ENCODE measurements at regions not wholly inside any gene's neighbourhood (a gene's known extent, or its start where the extent isn't known, plus 50 kb on each side); places are given as distances from the start of the nearest gene placed in this dataset.
"Not testable (repeated sequence)": the region's sequence is repeated elsewhere in the genome, so short reads cannot be mapped to it uniquely, and the experiment has no call there.

DNA sequence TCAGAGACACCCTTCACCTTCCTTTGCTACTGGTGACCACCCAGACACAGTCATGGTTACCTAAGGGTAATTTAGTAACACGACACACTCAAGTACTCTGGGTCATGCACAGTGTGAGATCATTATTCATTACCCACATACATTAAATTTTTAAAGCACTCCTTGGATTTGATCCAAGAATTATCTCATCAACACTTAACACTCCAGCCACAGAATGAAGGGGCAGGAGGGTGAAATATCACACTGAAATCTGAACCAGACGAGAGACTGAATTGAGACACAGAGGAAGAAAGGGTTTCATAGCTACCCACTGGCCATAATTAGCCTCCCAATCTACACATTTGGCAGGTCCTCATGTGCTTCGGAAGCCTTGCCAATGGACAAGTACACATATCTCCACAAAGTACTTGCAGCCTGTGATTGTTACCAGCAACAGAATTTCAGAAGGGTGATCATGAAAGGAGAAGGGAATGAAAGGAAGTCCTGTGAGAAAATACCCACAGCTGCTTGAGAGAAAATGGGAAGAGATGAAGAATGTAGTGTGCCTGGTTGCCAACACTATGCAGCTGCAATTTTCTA is 189.3 kb downstream of the POLR1F start:
- Mint-ChIP-seq H3K4me1 (no peaks in the 10 kb centered on the region), H3K36me3 (no peaks in the 10 kb centered on the region), H3K4me3 (no peak overlapping the region), H3K27me3 (no peaks in the 10 kb centered on the region), H3K9me3 (ENCODE audit: low read depth) (peaks cover 3% of the 10 kb centered on the region), H3K27ac (no peak overlapping the region)
- CTCF ChIA-PET, result no interaction called here
- DNase-seq (no peak), ATAC-seq (no peak)

DNA sequence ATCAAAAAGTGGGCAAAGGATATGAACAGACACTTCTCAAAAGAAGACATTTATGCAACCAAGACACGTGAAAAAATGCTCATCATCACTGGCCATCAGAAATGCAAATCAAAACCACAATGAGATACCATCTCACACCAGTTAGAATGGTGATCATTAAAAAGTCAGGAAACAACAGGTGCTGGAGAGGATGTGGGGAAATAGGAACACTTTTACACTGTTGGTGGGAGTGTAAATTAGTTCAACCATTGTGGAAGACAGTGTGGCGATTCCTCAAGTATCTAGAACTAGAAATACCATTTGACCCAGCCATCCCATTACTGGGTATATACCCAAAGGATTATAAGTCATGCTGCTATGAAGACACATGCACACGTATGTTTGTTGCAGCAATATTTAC is 191.3 kb downstream of the POLR1F start:
- CTCF ChIA-PET, result not testable (repeated sequence)

DNA sequence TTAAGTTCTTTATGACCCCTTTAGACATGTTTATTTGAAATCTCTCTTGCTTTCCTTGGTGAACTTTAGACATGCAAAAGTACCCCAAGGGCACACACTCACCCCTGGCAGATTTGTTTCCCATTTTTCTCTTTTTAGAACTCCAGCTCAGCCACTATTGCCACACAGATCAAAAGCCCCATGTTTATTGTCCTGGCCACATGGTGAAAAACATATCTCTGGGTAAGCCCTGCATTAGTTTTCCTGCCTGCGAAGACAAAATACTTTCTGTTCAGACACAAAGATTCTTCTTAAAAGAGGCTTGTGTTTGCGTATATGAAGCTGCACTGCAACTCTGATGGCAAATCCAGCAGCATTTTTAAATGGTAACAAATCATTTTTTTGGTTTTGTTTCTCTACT is 200.0 kb downstream of the POLR1F start:
- DNase-seq (no peak), ATAC-seq (no peak)
- Mint-ChIP-seq H3K36me3 (no peaks in the 10 kb centered on the region), H3K4me3 (no peak overlapping the region), H3K9me3 (ENCODE audit: low read depth) (peaks cover 4% of the 10 kb centered on the region), H3K4me1 (no peaks in the 10 kb centered on the region), H3K27ac (no peak overlapping the region), H3K27me3 (no peaks in the 10 kb centered on the region)
- CTCF ChIA-PET, result no interaction called here

More for the DNA sequence above, 191.3 kb downstream of the POLR1F start:
- ATAC-seq; H3K9me3 Mint-ChIP-seq (ENCODE audit: low read depth); H3K36me3 Mint-ChIP-seq; H3K27ac Mint-ChIP-seq; H3K27me3 Mint-ChIP-seq; H3K4me1 Mint-ChIP-seq; H3K4me3 Mint-ChIP-seq; DNase-seq: not testable (repeated sequence)

DNA sequence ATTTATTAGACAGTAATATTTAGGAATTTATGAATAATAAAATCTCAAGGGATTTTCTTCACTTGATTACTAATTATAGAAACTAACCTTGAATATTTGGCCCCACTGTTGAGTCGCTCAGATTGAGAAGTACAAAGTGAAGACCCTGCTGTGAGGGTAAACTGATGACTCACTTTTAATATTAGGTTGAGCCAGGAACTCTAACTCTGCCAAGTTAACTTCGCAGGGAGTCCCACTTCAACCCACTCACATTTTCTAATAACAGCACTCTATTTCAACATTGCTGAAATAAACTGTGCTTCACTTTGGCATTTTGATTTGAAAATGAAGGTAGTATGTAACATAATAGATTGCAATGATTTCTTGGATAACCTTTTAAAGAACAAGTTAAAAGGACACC is 200.7 kb downstream of the POLR1F start:
- H3K27me3 Mint-ChIP-seq, result no peaks in the 10 kb centered on the region
- H3K36me3 Mint-ChIP-seq, result no peaks in the 10 kb centered on the region
- DNase-seq (no peak), ATAC-seq (no peak)
- no peak overlapping the region for H3K4me3 Mint-ChIP-seq
- no peak overlapping the region for H3K27ac Mint-ChIP-seq
- CTCF ChIA-PET, result no interaction called here
- H3K4me1 Mint-ChIP-seq, result no peaks in the 10 kb centered on the region
- H3K9me3 Mint-ChIP-seq (ENCODE audit: low read depth), result peaks cover 4% of the 10 kb centered on the region

DNA sequence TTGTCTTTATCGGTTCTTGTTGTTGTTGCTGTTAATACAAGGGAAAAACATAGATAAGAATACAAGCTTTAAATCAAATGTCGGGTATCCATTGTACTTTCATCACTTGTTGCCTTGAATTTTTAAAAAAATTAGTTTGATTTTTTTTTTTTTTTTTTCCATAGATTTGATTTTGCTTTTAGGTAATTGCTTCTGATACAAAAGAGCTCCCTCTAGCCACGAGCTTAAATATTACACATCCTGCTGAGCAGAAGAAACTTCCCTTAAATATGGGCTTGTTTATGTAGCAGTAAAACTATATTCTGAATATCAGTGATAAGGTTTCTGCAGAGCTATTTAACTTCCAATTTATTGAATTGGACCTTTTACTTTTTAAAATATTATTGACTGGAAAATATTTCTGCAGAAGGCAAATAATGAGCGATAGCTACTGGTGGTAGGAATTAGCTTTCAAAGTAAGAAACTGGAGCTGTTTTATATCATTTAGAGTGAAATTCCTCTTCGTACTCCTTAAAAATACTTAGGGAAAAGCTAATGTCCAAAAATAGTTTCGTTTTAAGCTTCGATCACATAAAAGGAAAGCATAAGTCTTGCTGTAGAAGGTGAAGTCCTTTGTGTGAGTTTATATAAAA is 216.9 kb downstream of the POLR1F start:
- Mint-ChIP-seq H3K9me3 (ENCODE audit: low read depth) (peaks cover 2% of the 10 kb centered on the region), H3K27me3 (no peaks in the 10 kb centered on the region), H3K4me1 (no peaks in the 10 kb centered on the region), H3K4me3 (no peak overlapping the region), H3K36me3 (no peaks in the 10 kb centered on the region), H3K27ac (no peak overlapping the region)
- no peak for ATAC-seq
- DNase-seq, result no peak
- CTCF ChIA-PET, result interaction anchor here (0.6 to 0.7 kb wide), 4 partner anchors 36 to 212 kb away, joined by 3 read pairs; no protein-coding TSS in a partner anchor

DNA sequence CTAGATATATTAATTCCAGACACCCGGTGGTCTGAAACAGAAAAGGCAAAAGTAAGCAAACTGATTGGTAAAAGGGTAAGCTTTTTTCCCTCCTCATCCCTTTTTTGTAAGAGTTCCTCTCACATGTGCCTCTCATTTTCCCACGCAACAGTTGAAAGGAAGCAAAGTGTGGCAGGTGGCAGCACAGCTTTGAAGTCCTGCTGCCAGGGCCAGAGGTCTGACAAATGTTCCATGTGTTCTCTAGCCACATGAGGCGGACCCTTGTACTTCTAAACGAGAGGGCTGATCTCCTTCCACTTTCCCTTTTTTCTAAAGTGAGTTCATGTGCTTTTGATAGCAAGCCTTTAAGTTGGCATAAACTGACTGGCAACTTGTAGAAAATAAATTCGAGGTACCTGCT is 217.5 kb downstream of the POLR1F start:
- CTCF ChIA-PET, result no interaction called here
- Mint-ChIP-seq H3K9me3 (ENCODE audit: low read depth) (peaks cover 2% of the 10 kb centered on the region), H3K27me3 (no peaks in the 10 kb centered on the region), H3K27ac (no peak overlapping the region), H3K4me1 (no peaks in the 10 kb centered on the region), H3K4me3 (no peak overlapping the region), H3K36me3 (no peaks in the 10 kb centered on the region)
- ATAC-seq, result no peak
- DNase-seq, result no peak

DNA sequence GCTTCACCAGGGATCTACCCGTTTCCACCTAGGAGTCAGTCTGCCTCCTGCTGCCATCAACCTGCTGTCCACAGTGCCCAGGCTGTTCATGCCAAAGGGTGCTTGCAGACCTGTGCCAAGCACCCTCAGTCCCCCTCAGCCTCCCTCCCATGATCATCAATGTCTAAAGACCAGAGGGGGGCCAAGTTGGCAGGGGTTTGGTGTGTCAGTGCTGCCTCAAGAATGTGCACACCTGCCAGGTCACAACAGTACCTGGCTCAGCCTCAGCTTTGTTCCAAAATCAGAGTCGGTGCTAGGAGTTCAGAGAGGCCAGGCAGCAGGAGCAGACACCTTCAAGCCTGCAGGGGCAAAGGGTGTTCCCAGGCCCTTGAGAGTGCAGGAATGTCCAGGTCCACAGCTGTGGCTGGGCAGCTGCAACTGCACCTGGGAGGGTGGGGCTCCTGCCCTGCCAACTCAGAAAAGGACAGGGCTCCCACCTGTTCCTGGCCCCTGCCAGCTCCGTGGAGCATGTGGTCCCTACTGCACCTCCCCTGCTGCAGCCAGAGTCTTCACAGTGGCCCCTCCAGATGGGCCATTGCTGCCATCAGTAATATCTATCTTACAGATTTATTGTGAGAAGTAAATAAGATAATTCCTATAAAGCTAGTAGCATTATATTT is 219.5 kb downstream of the POLR1F start:
- CTCF ChIA-PET, result no interaction called here
- Mint-ChIP-seq H3K4me1 (no peaks in the 10 kb centered on the region), H3K4me3 (no peak overlapping the region), H3K9me3 (ENCODE audit: low read depth) (peaks cover 2% of the 10 kb centered on the region), H3K27ac (no peak overlapping the region), H3K36me3 (no peaks in the 10 kb centered on the region), H3K27me3 (no peaks in the 10 kb centered on the region)
- DNase-seq (no peak), ATAC-seq (no peak)

DNA sequence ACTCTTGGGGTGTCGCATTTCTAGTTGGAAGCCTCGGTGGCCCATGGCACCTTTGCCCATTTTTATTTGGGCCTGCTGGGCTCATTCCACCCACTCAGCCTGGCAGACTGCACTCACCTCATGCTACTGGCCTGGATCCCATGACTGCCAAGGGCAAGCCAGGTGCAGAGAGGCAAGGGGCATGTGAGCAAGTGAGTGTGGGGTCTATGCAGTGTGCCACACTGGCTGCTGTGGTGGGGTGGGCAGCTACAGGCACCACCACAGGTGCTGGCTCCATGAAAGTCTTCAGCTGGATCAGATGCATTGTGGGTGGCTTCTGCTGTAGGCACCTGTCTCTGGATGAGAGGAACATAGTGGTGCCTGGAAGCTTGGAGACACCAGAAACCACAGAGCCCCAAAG is 220.8 kb downstream of the POLR1F start:
- no peaks in the 10 kb centered on the region for H3K9me3 Mint-ChIP-seq (ENCODE audit: low read depth)
- ATAC-seq (no peak), DNase-seq (no peak)
- no peaks in the 10 kb centered on the region for H3K27me3 Mint-ChIP-seq
- CTCF ChIA-PET, result no interaction called here
- H3K4me3 Mint-ChIP-seq, result no peak overlapping the region
- no peaks in the 10 kb centered on the region for H3K4me1 Mint-ChIP-seq
- no peaks in the 10 kb centered on the region for H3K36me3 Mint-ChIP-seq
- no peak overlapping the region for H3K27ac Mint-ChIP-seq

DNA sequence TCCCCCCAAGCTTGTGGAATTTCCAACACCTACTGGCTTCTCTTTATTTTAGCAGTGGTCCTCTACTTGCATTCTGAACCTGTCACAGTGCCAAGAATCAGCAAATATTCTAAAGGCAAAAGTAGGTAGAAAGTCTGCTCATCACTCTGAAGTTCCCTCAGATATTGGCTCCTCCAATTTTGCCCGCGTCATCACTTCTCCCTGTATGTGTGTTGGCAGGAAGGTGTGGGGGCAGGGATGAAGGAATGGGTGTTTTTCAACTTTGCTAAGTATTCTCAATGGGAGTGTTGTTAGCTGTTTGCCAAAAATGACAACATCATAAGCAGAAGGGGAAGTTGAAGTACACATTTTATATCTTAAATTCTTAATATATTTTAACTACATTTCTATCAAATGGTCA is 226.2 kb downstream of the POLR1F start:
- H3K27ac Mint-ChIP-seq, result no peak overlapping the region
- no peaks in the 10 kb centered on the region for H3K27me3 Mint-ChIP-seq
- H3K36me3 Mint-ChIP-seq, result no peaks in the 10 kb centered on the region

DNA sequence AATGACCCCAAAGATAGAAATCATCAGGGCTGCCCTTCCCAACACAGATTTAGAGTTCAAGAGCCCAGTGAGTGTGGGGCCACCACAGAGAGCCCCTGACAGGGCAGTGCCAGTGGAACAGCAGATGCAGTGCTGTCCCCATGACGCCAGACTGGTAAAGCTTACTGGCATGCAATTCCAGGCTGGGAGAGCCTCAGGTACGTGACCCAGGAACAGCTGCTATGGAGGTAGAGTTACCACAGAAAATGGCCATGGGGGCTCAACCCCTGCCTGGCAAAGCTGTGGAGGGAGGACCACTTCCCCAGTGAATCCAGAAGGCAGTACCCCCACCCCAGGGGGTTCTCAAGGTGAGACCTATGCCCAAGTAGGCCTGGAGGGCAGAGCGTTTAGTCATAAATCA is 228.5 kb downstream of the POLR1F start:
- no peak for ATAC-seq
- CTCF ChIA-PET, result no interaction called here
- H3K9me3 Mint-ChIP-seq (ENCODE audit: low read depth), result peaks cover 2% of the 10 kb centered on the region
- no peaks in the 10 kb centered on the region for H3K27me3 Mint-ChIP-seq
- H3K27ac Mint-ChIP-seq, result no peak overlapping the region
- H3K4me1 Mint-ChIP-seq, result no peaks in the 10 kb centered on the region
- no peaks in the 10 kb centered on the region for H3K36me3 Mint-ChIP-seq
- DNase-seq, result no peak
- no peak overlapping the region for H3K4me3 Mint-ChIP-seq

More for the DNA sequence above, 226.2 kb downstream of the POLR1F start:
- Mint-ChIP-seq H3K4me3 (no peak overlapping the region), H3K4me1 (no peaks in the 10 kb centered on the region), H3K9me3 (ENCODE audit: low read depth) (peaks cover 2% of the 10 kb centered on the region)
- CTCF ChIA-PET, result no interaction called here
- DNase-seq (no peak), ATAC-seq (no peak)

DNA sequence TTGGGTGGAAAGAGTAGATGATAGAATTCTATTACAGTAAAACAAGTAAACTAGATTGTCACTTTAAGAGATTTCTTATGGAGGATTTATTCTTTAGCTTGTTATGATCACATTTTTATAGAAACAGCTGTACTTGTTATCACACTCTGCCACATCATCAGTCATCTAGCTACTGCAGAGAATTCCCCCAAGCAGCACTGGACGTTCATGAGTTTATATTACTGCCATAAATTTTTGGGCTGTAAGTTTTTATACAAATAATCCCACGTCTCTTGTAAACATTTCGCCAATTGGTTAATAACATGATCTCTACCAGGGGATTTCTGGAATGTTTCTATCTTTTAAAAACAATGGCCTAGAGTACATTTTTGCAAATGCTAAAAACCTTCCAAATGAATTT is 238.8 kb downstream of the POLR1F start:
- CTCF ChIA-PET, result no interaction called here
- no peaks in the 10 kb centered on the region for H3K27me3 Mint-ChIP-seq
- peaks cover under 1% of the 10 kb centered on the region for H3K9me3 Mint-ChIP-seq (ENCODE audit: low read depth)
- no peak for ATAC-seq
- H3K36me3 Mint-ChIP-seq, result no peaks in the 10 kb centered on the region
- DNase-seq, result no peak
- no peak overlapping the region for H3K27ac Mint-ChIP-seq
- no peak overlapping the region for H3K4me3 Mint-ChIP-seq
- no peaks in the 10 kb centered on the region for H3K4me1 Mint-ChIP-seq

DNA sequence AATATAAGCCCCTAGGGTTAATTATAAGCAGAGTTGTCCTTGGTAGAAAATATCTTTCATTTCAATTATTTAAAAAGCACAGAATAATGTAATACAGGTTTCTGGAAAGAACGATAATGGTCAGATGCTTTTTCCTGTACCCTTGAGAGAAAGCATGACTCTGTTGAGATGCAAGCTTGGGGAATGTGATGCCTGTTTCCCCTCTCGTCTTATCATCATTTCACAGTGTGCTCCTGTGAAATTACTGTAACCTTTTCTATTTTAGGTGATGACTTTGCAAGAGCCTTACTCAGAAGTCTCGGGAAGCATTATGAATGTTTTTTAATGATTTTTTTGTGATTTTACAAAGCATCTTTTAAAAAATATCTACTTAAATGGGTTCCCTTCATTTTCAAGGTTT is 243.0 kb downstream of the POLR1F start:
- no peaks in the 10 kb centered on the region for H3K27me3 Mint-ChIP-seq
- H3K4me1 Mint-ChIP-seq, result no peaks in the 10 kb centered on the region
- H3K4me3 Mint-ChIP-seq, result no peak overlapping the region
- H3K27ac Mint-ChIP-seq, result no peak overlapping the region
- DNase-seq (no peak), ATAC-seq (no peak)
- peaks cover 6% of the 10 kb centered on the region for H3K9me3 Mint-ChIP-seq (ENCODE audit: low read depth)
- no peaks in the 10 kb centered on the region for H3K36me3 Mint-ChIP-seq
- CTCF ChIA-PET, result no interaction called here

DNA sequence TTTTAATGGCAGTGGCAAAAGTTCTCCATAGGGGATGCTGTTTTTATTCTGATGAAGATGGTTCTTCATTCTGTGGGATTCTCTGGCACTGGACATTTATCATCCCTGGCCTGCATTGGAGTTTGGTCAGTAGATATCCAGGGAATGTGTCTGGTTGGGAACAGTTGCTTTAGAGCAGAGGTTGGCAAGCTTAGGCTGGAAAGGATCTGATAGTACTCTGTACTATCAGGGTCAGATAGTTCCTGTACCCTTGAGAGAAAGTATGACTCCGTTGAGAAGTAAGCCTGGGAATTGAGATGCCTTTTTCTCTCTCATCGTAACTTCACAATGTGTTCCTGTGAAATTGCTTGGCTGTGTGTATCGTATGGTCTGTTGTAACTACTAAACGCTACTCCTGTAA is 244.1 kb downstream of the POLR1F start:
- Mint-ChIP-seq H3K9me3 (ENCODE audit: low read depth) (peaks cover 6% of the 10 kb centered on the region), H3K4me3 (no peak overlapping the region), H3K4me1 (no peaks in the 10 kb centered on the region), H3K27ac (no peak overlapping the region), H3K27me3 (no peaks in the 10 kb centered on the region), H3K36me3 (no peaks in the 10 kb centered on the region)
- CTCF ChIA-PET, result no interaction called here
- no peak for ATAC-seq
- DNase-seq, result no peak

DNA sequence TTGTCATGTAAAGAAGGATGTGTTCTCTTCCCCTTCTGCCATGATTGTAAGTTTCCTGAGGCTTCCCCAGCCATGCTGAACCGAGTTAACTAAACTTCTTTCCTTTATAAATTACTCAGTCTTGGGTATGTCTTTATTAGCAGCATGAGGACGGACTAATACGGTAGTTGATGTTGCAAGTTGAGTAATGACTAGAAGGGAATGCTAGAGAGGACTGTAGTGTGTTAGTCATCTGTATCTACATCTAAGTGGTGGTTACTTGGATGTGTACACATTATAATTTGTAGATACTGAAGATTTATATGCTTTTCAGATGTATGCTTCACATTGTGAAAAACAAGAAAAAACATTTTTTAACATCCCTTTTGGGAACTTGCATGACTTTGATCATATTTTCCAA is 244.6 kb downstream of the POLR1F start:
- Mint-ChIP-seq H3K4me3 (no peak overlapping the region), H3K27me3 (no peaks in the 10 kb centered on the region), H3K36me3 (no peaks in the 10 kb centered on the region), H3K27ac (no peak overlapping the region), H3K9me3 (ENCODE audit: low read depth) (peaks cover 6% of the 10 kb centered on the region), H3K4me1 (no peaks in the 10 kb centered on the region)
- CTCF ChIA-PET, result no interaction called here
- no peak for ATAC-seq
- no peak for DNase-seq

Measured in activated CD8-positive, alpha-beta memory T cell treated with anti-CD3 and anti-CD28 coated beads, Interleukin-2, amount 10 ng/mL, durations not matched to agents 7 days and 5 days (primary cell).